Germinal center (tissue), 1 donor: ENCODE measurements at regions not wholly inside any gene's neighbourhood (a gene's known extent, or its start where the extent isn't known, plus 50 kb on each side); places are given as distances from the start of the nearest gene placed in this dataset.
"Not testable (repeated sequence)": the region's sequence is repeated elsewhere in the genome, so short reads cannot be mapped to it uniquely, and the experiment has no call there.

Experiments
- DNase-seq: peaks from one replicate; pipeline ENCODE4 v3.0.0; 2012; ENCODE audit warnings: mixed read lengths, low spot score

GRCh38 chr5:130578354-130578753, 586.7 kb downstream of the HINT1 start:
- no peak for DNase-seq

GRCh38 chr5:130571076-130571475, 594.0 kb downstream of the HINT1 start:
- no peak for DNase-seq

- DNase-seq = no peak
Measured at GRCh38 chr5:130568791-130569190, 596.3 kb downstream of the HINT1 start.

- no peak for DNase-seq
Measured at GRCh38 chr5:130555429-130555828, 609.6 kb downstream of the HINT1 start.

GRCh38 chr5:130550562-130550928, 614.5 kb downstream of the HINT1 start:
- DNase-seq = no peak

GRCh38 chr5:130549884-130550561, 615.0 kb downstream of the HINT1 start:
- DNase-seq = no peak

- no peak for DNase-seq
Measured at GRCh38 chr5:130546211-130546610, 618.8 kb downstream of the HINT1 start.

- DNase-seq = no peak
Measured at GRCh38 chr5:130545291-130545690, 619.8 kb downstream of the HINT1 start.

- DNase-seq = no peak
Measured at GRCh38 chr5:130541617-130542221, 623.3 kb downstream of the HINT1 start.

- DNase-seq = no peak
Measured at GRCh38 chr5:130536691-130537090, 628.4 kb downstream of the HINT1 start.

- no peak for DNase-seq
Measured at GRCh38 chr5:130532786-130533185, 628.5 kb downstream of the CHSY3 start.

GRCh38 chr5:130529511-130530485, 625.5 kb downstream of the CHSY3 start:
- DNase-seq = no peak

- DNase-seq = no peak
Measured at GRCh38 chr5:130529111-130529510, 624.8 kb downstream of the CHSY3 start.

- DNase-seq = no peak
Measured at GRCh38 chr5:130528474-130528873, 624.2 kb downstream of the CHSY3 start.

GRCh38 chr5:130526708-130527107, 622.4 kb downstream of the CHSY3 start:
- no peak for DNase-seq

GRCh38 chr5:130520211-130520610, 615.9 kb downstream of the CHSY3 start:
- DNase-seq = no peak

GRCh38 chr5:130514984-130515690, 610.9 kb downstream of the CHSY3 start:
- DNase-seq = no peak

GRCh38 chr5:130502702-130503101, 598.4 kb downstream of the CHSY3 start:
- no peak for DNase-seq

- no peak for DNase-seq
Measured at GRCh38 chr5:130501151-130501865, 597.0 kb downstream of the CHSY3 start.

- not testable (repeated sequence) for DNase-seq
Measured at GRCh38 chr5:130500495-130500894, 596.2 kb downstream of the CHSY3 start.

- DNase-seq = no peak
Measured at GRCh38 chr5:130496215-130496614, 592.0 kb downstream of the CHSY3 start.

- DNase-seq = no peak
Measured at GRCh38 chr5:130488252-130488651, 584.0 kb downstream of the CHSY3 start.
